Large intestine (tissue), 3 donors: ENCODE measurements at regions not wholly inside any gene's neighbourhood (a gene's known extent, or its start where the extent isn't known, plus 50 kb on each side); places are given as distances from the start of the nearest gene placed in this dataset.

ENCODE experiments used
- DNase-seq, 2 donors: peaks; one replicate each; pipeline versions ENCODE4 v3.0.0 to v3.0.0-alpha.2; 2013
- H3K27ac ChIP-seq: one replicate; pipeline ENCODE4 v1.5.1; 2013; ENCODE audit warnings: low read length
- H3K27me3 ChIP-seq: 2 replicates; pipeline ENCODE4 v1.6.1; 2013; ENCODE audit warnings: low read length; ENCODE audit not compliant: control insufficient read depth, insufficient read depth
- H3K36me3 ChIP-seq: 2 replicates; pipeline ENCODE4 v1.6.1; 2013; ENCODE audit warnings: low read length; ENCODE audit not compliant: control insufficient read depth, insufficient read depth
- H3K4me1 ChIP-seq: one replicate; pipeline ENCODE4 v1.6.1; 2013; ENCODE audit warnings: low read length; ENCODE audit not compliant: control insufficient read depth, insufficient read depth
- H3K4me3 ChIP-seq: one replicate; pipeline ENCODE4 v1.5.1; 2013; ENCODE audit warnings: low read length
- H3K9me3 ChIP-seq: one replicate; pipeline ENCODE4 v1.6.1; 2013; ENCODE audit warnings: mild to moderate bottlenecking, low read depth, low read length, moderate library complexity; ENCODE audit not compliant: control insufficient read depth
- WGBS: methylation state at CpG from one replicate; pipeline ENCODE4 v1.1.5; 2013; ENCODE audit warnings: low lambda C conversion rate; ENCODE audit not compliant: insufficient coverage; 5-methylcytosine and 5-hydroxymethylcytosine counted together

GRCh38 chr18:78725426-78725825 lies 254.2 kb upstream of the SALL3 start:
- Histone ChIP-seq H3K9me3 (no peaks in the 10 kb centered on the region), H3K4me1 (peaks cover 4% of the 10 kb centered on the region), H3K27me3 (peaks cover 6% of the 10 kb centered on the region), H3K4me3 (no peak overlapping the region), H3K36me3 (no peaks in the 10 kb centered on the region), H3K27ac (no peak overlapping the region)
- 53% methylated on average over 2 of the region's 10 CpGs for WGBS
- DNase-seq: no peak

GRCh38 chr18:78726326-78727056 lies 253.1 kb upstream of the SALL3 start:
- Histone ChIP-seq H3K4me3 (no peak overlapping the region), H3K36me3 (no peaks in the 10 kb centered on the region), H3K9me3 (no peaks in the 10 kb centered on the region), H3K4me1 (peaks cover under 1% of the 10 kb centered on the region), H3K27ac (no peak overlapping the region), H3K27me3 (peaks cover 6% of the 10 kb centered on the region)
- no CpG with 5 or more reads among the region's 50 CpGs for WGBS
- DNase-seq: no peak

GRCh38 chr18:78727057-78727739 lies 252.4 kb upstream of the SALL3 start:
- Histone ChIP-seq H3K27me3 (peaks cover 6% of the 10 kb centered on the region), H3K36me3 (no peaks in the 10 kb centered on the region), H3K27ac (no peak overlapping the region), H3K9me3 (no peaks in the 10 kb centered on the region), H3K4me3 (no peak overlapping the region), H3K4me1 (no peaks in the 10 kb centered on the region)
- 100% methylated on average over 5 of the region's 25 CpGs for WGBS
- DNase-seq: no peak

GRCh38 chr18:78727877-78728783 lies 251.5 kb upstream of the SALL3 start:
- Histone ChIP-seq H3K27ac (no peak overlapping the region), H3K9me3 (no peaks in the 10 kb centered on the region), H3K27me3 (peaks cover 6% of the 10 kb centered on the region), H3K4me3 (no peak overlapping the region), H3K36me3 (no peaks in the 10 kb centered on the region), H3K4me1 (no peaks in the 10 kb centered on the region)
- DNase-seq: no peak
- WGBS: no CpG with 5 or more reads among the region's 22 CpGs

GRCh38 chr18:78728784-78729467 lies 250.7 kb upstream of the SALL3 start:
- Histone ChIP-seq H3K4me1 (no peaks in the 10 kb centered on the region), H3K36me3 (no peaks in the 10 kb centered on the region), H3K27me3 (peaks cover 6% of the 10 kb centered on the region), H3K4me3 (no peak overlapping the region), H3K27ac (no peak overlapping the region), H3K9me3 (no peaks in the 10 kb centered on the region)
- WGBS: no CpG with 5 or more reads among the region's 25 CpGs
- DNase-seq: no peak

- no peak for DNase-seq
Observed at GRCh38 chr18:78730546-78730945, 249.1 kb upstream of the SALL3 start.

GRCh38 chr18:78731016-78731397 lies 248.6 kb upstream of the SALL3 start:
- no CpG with 5 or more reads among the region's 20 CpGs for WGBS
- H3K9me3 ChIP-seq: no peaks in the 10 kb centered on the region
- DNase-seq: no peak
- H3K4me1 ChIP-seq: no peaks in the 10 kb centered on the region
- H3K27me3 ChIP-seq: no peaks in the 10 kb centered on the region
- H3K27ac ChIP-seq: no peak overlapping the region
- no peak overlapping the region for H3K4me3 ChIP-seq
- H3K36me3 ChIP-seq: no peaks in the 10 kb centered on the region

More at GRCh38 chr18:78730546-78730945, 249.1 kb upstream of the SALL3 start:
- Histone ChIP-seq H3K27me3 (no peaks in the 10 kb centered on the region), H3K9me3 (no peaks in the 10 kb centered on the region), H3K4me1 (no peaks in the 10 kb centered on the region), H3K36me3 (no peaks in the 10 kb centered on the region), H3K4me3 (no peak overlapping the region), H3K27ac (no peak overlapping the region)
- WGBS: 67% methylated on average over 1 of the region's 10 CpGs

GRCh38 chr18:78731398-78732032 lies 248.1 kb upstream of the SALL3 start:
- no peaks in the 10 kb centered on the region for H3K9me3 ChIP-seq
- no peaks in the 10 kb centered on the region for H3K36me3 ChIP-seq
- H3K27me3 ChIP-seq: no peaks in the 10 kb centered on the region
- no CpG with 5 or more reads among the region's 18 CpGs for WGBS
- H3K4me3 ChIP-seq: no peak overlapping the region
- DNase-seq: no peak
- H3K27ac ChIP-seq: no peak overlapping the region
- no peaks in the 10 kb centered on the region for H3K4me1 ChIP-seq

GRCh38 chr18:78732273-78733210 lies 247.1 kb upstream of the SALL3 start:
- no CpG with 5 or more reads among the region's 14 CpGs for WGBS
- H3K4me1 ChIP-seq: no peaks in the 10 kb centered on the region
- H3K36me3 ChIP-seq: no peaks in the 10 kb centered on the region
- no peak for DNase-seq
- H3K9me3 ChIP-seq: no peaks in the 10 kb centered on the region
- no peak overlapping the region for H3K27ac ChIP-seq
- H3K27me3 ChIP-seq: no peaks in the 10 kb centered on the region
- no peak overlapping the region for H3K4me3 ChIP-seq
